GM19239 (cell line): ENCODE measurements at regions not wholly inside any gene's neighbourhood (a gene's known extent, or its start where the extent isn't known, plus 50 kb on each side); places are given as distances from the start of the nearest gene placed in this dataset.

Experiments
- DNase-seq: peaks from one replicate; pipeline ENCODE4 v3.0.0; 2011; ENCODE audit warnings: low spot score; ENCODE audit not compliant: insufficient read length
- FAIRE-seq: peaks from 2 replicates; lab custom pipeline; 2011; peaks lifted over from hg19 to GRCh38; lab: Jason Lieb, UNC

DNA sequence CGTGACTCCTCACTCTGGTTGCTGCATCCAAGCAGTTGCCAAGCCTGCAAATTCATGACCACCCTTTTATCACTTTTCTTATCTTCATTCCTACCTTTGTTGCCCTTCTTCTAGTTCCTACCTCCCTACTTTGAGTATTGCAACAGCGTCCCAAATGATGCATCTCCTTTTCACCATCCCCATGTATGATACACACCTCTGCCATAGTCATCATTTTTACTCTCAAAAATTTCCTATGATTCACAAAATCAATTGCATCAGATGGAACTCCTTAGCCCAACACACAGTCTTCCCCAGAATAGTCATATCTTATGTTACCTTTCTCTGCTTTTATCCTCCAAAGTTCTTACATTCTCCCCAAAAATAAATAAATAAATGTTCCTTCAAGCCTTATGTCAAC is 262.6 kb downstream of the TBL1XR1 start:
- FAIRE-seq (no peak), DNase-seq (no peak)

GRCh38 chr3:176933704-176934103 is 263.6 kb downstream of the TBL1XR1 start:
- DNase-seq: no peak
- no peak for FAIRE-seq

GRCh38 chr3:176932433-176932832 is 264.8 kb downstream of the TBL1XR1 start:
- no peak for FAIRE-seq
- DNase-seq: no peak

GRCh38 chr3:176931991-176932390 is 265.3 kb downstream of the TBL1XR1 start:
- no peak for DNase-seq
- no peak for FAIRE-seq

DNA sequence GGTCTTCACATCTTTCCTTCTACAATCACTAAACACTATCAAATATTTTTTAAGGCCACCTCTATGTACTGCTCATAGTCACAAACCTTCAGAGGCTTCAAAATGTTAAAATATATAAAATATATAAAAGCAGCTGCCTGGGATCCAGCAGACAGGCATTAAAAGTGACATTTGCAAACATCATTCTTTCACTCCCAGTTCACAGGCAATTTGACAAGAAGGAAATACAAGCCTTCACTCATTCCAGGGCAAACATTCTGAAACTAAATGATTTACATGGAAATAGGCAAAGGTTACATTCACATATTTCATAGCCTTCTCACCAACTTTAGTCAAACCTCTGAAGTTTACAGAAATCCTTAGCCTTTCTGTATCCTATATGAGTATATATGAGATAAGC is 266.3 kb downstream of the TBL1XR1 start:
- FAIRE-seq (no peak), DNase-seq (no peak)

GRCh38 chr3:176928582-176928931 is 268.7 kb downstream of the TBL1XR1 start:
- FAIRE-seq (no peak), DNase-seq (no peak)

DNA sequence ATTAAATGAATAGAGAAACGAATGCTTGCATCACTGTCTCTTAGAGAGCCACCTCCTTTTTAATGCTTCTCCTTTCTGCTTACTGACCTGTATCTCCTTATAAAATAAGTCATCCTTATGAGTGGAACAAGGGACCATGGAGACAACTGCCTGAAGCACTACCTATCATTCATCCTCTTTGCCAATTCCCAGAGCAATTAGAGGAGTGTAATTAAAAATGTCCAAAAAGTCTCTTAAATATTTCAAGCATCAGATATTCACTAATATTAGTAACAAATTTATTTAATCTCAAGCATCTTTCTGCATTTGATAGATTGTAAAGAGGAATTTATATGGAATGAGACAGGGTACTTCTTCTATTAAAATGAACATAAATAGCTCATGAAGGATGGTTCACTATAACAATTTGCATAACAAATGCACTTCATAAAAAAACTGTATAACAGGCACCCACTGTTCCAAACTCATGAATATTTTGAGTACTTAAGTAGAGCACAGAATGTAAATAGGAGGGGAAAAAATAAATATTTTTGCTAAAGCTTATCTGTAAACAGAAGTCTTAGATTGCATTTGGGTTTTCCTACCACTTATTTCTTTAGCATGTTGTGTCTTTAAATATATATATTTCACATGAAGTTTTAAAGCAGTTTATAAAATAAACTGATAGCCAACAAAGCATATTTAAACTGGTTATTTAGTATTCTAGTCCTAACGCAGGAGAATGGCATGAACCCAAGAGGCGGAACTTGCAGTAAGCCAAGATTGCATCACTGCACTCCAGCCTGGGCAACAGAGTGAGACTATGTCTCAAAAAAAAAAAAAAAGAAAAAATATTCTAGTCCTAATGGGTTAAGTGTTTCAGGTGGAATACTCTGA is 269.3 kb downstream of the TBL1XR1 start:
- no peak for FAIRE-seq

GRCh38 chr3:176927280-176927679 is 270.0 kb downstream of the TBL1XR1 start:
- FAIRE-seq (no peak), DNase-seq (no peak)

More for the DNA sequence above, 269.3 kb downstream of the TBL1XR1 start:
- no peak for DNase-seq

DNA sequence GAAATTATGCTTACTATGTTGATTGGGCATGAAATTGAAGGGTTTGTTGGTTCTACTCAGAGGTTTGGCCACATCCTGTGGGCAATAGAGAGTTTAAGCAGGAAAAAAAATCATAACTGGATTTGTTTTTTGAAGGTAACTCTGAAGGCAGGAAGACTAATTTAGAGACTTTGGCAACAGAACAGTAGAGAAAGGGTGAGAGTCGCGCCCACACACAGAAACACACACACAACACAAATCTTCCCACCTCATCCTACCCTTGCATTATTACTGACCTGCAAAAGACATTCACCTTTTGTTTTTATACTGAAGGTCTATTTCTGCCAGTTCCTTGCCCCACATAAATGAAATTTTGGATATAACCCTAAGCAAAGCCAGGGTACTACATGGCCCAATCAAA is 270.6 kb downstream of the TBL1XR1 start:
- FAIRE-seq: no peak
- no peak for DNase-seq

DNA sequence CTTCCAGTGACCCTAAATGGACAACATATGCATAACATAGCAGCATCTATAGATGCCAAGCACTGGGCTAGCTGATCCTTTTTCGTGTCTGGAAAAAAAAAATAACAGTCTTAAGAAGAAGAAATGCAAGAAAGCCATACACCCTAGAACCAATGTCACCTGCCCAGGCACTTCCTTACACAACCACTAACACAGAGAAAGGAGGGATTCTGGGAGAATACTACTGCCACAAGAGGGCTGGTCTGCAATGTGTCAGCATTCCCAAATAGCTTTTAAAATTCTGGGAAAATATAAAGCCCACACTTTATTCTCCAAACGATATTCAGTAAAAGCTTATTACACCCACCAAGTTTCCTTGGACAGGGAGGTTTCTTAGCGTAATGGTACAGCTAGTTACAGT is 271.2 kb downstream of the TBL1XR1 start:
- no peak for FAIRE-seq
- no peak for DNase-seq

DNA sequence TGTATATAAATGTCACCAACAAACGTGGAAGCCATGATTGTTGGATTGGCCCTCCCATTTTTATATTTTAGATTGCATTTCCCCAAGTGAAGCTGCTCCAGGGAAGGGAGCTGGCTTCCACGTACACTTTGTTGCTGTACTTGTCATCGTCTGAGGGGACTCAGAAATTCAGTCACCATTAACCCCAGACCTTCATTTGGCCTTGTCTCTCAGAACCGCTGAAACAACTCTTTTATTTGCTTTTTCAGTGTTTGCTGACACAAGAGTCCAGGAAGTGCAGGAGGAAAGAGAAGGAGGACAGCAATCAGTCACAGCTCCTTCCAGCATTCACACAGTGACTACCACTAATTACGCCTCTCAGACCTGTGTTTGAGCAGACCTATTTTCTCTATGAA is 276.5 kb downstream of the TBL1XR1 start:
- FAIRE-seq: no peak

DNA sequence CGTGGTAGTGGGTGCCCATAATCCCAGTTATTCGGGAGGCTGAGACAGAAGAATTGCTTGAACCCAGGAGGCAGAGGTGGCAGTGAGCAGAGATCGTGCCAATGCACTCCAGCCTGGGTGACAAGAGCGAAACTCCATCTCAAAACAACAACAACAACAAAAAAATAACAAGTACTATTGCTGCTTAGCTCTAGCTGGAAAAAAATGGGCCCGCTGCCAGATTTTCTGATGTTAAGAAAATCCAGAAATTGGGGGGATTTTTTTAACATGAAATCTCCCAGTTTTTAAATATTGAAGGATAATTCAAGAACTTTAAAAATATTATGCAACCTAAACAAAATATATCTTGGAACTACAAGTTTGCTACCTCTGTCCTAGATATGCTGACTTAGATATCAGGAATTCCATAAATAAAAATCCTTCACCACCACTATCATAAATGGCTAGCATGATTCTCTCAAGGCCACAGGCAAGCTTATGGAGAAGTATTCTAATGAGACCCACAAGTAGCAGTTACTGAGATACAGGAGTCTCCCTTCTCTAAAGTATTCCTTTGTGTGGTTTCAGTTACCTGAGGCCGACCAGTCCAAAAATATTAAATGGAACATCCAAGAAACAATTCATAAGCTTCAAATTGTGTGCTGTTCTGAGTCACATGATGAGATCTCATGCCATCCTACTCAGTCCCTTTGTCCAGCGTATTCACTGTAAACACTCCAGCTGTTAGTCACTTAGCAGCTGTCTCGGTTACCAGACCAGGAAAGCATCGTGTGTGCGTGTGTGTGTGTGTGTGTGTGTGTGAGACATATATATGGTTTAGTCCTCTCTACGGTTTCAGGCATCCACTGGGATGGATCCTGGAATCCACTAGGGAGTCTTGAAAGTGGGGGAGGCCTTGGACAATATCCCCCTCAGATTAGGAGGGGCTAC is 277.2 kb downstream of the TBL1XR1 start:
- FAIRE-seq: no peak
- DNase-seq: no peak

More for the DNA sequence above, 276.5 kb downstream of the TBL1XR1 start:
- DNase-seq: no peak

GRCh38 chr3:176916777-176917176 is 280.5 kb downstream of the TBL1XR1 start:
- DNase-seq: no peak
- no peak for FAIRE-seq

DNA sequence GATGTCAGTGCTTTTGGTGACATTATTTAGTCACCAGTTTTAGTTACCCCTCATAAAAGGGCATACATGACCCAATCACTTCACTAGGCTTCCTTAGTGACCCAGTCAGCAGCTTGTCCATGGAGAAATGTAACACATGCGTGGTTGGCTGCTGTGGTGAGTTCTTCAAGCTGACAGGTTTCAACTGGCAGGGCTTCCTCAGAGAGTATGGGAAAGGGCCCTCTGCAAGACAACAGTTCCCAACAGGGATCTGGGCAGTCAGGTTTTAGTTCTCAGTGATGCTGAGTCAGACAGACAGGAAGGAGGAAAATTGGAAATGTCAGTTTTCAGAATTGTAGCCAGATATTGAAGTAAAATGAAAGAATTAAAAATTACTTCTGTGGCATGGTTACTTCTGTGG is 282.5 kb downstream of the TBL1XR1 start:
- DNase-seq: no peak
- no peak for FAIRE-seq

DNA sequence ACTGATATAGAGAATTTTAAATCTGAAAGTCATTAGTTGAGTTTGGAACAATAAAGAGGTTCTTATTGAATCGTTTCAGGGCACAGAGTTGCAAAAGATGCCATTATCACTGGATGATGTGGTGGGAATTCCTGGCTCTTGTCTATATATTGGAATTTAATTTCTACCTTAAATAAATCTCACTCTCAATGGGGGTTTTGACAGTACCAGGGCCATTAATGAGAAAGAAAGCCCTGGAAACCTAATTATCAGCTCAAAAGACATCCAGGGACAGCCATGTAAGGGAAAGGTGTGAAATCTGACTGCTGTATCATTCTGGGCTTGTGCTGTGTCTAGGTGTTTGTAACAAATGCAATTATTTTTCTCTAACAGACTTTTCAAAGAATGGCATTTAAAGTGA is 285.7 kb downstream of the TBL1XR1 start:
- FAIRE-seq (no peak), DNase-seq (no peak)

DNA sequence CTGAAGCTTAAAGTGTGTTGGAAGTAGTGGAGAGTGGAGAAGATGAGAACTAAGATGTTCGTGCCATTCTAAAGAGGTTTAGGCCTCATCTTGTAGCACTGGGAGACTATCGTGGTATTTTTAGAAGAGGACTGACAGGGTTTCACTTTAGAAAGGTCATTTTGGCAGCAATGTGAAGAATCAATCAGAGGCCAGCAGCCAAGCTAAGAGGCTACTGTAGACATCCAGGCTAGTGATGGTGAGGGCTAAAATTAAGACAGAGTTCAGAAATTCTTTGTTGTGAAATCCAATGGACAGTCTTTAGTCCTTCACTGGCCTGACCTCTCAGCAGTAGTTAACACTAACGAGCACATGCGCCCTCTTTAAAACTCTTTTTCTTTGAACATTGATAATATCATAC is 288.2 kb downstream of the TBL1XR1 start:
- FAIRE-seq: no peak
- no peak for DNase-seq

DNA sequence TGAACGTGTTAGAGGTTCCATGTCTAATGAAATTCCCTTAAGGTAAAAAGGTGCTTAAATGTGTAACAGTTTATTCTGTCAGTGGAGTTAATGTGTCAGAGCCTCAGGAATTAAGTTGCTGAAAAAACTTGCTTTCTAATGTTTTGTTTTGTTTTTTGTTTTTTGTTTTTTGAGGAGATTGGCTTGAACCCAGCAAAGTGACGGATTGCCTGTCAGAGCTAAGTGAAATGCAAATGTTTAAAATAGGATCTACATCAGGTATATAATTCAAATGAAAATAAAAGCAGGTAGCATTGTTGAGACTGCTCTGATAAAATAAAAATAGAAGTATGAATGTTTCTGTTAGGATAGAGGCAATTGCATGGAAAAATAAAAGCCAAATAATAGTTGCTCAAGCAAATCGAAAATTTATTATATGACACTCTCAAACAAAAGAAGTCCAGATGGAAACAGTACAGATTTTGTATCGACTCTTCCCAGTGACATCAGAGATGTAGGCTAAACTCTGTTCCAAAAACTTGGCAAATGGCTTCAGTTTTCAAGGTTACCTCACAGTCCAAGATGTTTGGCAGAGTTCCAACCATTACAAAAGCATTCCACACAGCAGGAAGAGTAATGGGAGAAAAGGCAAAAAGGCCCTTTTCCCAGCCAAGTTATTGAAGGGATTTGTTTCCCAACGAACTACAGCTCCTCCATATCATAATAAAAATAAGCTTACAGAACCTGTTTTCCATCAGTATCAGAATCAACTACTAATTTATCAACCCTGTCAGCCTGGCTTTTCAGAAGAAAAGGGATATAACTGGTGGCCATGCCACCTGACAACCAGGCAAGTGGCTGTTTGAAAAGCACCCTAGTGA is 291.0 kb downstream of the TBL1XR1 start:
- no peak for FAIRE-seq
- DNase-seq: no peak

- no peak for DNase-seq
- no peak for FAIRE-seq
These were observed 292.0 kb downstream of the TBL1XR1 start for GRCh38 chr3:176905331-176905730.

- FAIRE-seq: no peak
- no peak for DNase-seq
These were observed 292.8 kb downstream of the TBL1XR1 start for GRCh38 chr3:176904506-176904905.

DNA sequence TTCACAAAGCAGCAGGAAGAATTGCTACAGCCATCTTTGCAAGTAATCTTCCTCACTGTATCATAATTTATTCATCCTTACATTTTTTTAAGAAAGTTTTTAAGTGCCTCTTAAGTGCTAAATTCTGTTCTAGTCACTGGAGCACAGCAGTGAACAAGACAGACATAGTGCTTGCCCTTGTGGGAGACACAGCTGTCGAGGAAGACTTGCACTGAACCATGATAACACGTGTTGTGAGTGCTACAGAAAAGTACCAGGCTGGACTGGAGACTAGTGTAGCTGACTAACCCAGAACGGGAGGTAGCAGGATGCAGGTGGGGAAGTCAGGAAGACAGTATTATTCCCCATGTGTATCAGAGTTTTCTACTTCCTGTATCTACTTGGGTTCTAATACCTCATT is 300.6 kb downstream of the TBL1XR1 start:
- no peak for DNase-seq
- no peak for FAIRE-seq
